HG03025 (cell line): ENCODE measurements at regions not wholly inside any gene's neighbourhood (a gene's known extent, or its start where the extent isn't known, plus 50 kb on each side); places are given as distances from the start of the nearest gene placed in this dataset.

Experiments
- ATAC-seq: cut with Tn5 transposase; IDR thresholded peaks from one replicate; pipeline ENCODE4 v1.9.1; 2021; ENCODE audit warnings: mild to moderate bottlenecking, moderate library complexity; ENCODE audit not compliant: unreplicated experiment, low FRiP score

DNA sequence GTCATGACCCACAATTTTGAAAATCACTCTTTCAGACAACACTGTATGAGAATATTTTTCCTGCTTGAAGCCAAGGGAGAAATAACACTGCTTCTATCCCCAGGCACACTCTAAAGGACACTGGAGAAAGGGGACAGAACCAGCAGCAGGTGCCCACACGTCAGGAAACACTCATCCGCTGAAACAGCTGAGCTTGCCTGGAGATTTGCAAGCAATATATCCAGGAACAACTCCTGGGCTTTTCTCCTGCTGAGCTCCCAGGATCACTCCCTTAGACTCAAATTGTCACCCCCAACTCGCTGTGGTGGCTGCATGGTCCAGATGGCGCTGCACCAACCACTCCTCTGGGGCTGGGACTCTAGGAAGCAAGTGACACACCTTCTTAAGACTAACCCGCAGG is 186.7 kb downstream of the ARL4C start:
- ATAC-seq: no peak

DNA sequence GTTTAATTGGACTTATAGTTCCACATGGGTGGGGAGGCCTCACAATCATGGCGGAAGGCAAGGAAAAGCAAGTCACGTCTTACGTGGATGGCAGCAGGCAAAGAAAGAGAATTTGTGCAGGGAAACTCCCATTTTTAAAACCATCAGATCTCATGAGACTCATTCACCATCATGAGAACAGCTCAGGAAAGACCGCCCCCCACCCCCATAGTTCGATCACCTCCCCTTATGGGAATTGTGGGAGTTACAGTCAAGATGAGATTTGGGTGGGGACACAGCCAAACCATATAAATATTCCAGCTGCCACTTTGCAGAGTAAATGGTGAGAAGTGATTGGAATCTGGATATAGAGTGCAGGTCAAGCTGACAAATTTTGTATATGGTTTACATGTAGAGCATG is 187.4 kb downstream of the ARL4C start:
- no peak for ATAC-seq

DNA sequence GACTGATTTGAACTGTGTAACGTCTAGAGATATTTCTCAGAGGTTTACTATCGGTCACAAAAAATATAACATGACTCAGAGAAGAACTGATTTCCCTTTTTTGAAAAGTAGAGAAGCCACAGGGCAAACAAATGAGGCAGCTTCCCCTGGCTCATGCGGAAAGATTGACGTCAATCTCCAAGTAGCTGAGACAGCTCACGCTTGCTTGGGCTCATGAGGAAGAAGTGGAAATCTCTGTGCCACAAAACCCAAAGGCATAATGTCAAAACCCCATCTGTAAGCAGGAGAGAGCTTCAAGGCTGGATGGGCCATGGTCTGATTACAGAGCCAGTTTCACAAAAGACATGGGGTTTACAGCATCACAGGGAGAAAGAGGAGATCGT is 188.1 kb downstream of the ARL4C start:
- ATAC-seq: no peak

DNA sequence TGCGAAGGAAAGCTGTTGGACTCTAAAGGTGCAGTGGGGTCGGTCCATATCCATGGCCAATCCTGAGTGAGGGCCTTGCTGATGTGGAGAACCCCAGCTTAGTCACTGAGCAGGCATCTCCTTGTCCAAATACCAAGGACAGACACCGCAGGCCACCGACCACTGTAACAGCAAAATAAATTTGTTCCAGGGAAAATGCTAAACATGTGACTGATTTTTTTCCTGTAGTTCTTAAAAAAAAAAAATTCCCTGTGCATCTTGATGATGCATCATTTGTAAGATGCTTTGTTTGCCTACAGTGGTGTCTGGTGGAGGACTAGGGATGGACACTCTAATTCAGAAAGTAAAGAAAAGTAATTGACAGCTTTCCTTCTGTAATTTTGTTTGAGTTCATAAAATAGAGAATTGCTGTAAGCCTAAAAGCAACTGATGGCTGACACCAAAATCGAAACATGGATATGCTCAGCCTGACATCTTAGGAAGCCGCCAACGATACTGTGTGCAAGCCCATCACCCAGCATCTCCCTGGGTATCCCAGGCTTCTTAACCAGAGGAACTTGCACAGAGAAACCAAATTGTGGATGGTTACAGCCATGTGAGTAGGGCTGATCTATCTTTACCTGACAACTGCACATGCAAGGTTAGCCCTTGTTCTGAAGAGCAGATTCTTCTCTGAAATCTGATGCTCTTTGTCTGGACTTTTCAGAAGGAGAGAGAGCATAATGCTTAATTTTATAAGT is 188.6 kb downstream of the ARL4C start:
- ATAC-seq: no peak

DNA sequence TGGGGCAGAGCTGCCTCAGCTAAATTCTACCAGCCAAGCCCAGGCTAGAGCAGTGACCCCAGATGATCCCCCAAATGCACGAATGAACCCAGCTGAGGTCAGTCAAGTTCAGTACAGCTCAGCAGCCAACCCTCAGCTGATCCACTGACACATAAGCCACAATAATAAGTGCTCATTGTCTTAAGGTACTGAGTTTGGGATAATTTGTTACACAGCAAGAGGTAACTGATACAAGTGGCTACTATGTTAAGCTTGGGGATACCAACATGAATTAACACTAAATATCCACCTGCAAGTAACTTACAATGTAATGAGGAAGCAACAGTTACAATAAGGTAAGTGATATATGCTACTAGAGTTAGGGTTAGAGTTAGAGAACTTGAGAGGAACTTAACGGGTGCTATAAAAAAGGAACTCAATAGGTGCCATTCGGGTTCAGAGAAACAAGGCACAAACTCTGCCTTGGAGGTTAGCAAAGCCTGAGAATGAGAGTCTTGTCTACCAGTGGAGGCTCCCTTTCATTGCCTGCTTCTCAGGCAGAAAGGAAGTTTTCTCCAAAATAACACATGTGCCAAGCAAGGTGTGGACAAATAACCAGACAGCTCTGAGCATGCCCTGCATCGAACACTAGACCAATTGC is 189.4 kb downstream of the ARL4C start:
- ATAC-seq: no peak

DNA sequence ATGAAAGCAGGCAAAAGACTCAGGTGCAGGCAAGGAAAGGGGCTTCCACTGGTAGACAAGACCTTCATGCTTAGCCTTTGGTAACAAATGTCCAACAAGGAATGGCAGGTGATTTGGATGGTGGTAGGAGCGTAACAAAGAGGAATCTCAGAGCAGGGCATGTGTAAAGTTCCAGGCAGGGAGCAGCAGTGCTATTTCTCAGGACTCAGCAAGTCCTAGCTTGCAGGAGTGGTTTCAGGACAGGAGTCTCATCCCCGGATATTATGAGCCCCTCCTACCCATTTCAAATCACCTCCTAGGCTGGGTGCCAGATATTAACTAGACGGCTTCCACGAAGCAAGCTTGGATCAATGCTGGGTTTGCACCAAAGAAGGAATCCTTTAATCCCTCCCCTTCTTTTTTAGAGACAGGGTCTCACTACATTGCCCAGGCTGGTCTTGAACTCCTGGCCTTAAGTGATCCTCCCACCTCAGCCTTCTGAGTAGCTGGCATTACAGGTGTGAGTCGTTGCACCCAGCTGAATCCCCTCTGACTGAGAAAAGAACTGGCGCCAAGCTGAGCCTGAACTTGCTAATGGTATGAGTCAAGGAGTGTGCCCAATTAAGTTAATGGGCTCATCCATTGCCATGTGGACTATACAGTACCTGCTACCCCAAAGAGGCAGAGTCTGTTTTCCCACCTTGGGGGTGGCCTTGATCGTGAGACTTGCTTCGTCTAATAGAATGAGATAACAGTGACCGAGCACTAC is 190.3 kb downstream of the ARL4C start:
- ATAC-seq: no peak

DNA sequence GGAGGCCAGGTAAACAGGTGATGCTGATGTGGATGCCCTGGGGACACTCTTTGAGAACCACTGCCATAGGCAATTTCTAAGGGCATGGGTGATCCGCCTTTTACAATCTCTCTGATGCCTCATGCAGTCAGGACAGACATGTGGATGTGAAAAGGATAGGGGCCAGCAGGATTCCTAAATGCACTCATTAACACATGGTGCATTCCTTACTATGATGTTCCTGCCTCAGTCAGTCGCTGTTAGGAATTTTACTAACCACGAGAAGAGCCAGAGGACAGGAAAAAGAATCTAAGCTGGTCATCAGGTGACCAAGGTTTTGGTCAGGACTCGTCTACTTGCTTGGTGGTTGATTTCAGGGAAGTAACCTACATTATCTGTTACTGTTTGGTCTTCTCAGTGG is 191.0 kb downstream of the ARL4C start:
- ATAC-seq: no peak

DNA sequence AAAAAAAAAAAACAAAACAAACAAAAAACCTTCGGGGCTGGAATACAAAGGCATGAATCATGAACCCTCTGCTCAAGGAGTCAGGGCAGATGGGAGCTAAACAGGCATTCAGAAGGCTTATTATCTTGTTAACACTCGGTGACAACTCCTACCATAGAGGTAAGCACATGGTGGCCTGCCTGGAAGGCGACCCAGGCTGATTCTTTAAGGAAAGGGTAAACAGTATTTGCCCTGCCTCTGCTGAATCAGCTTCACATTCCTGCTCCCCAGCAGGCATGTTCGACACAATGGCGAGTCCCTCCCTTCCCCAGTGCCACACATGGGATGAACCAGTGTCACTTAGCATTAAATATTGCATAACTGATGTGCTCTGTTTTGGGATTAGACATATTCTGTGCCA is 191.9 kb downstream of the ARL4C start:
- no peak for ATAC-seq

DNA sequence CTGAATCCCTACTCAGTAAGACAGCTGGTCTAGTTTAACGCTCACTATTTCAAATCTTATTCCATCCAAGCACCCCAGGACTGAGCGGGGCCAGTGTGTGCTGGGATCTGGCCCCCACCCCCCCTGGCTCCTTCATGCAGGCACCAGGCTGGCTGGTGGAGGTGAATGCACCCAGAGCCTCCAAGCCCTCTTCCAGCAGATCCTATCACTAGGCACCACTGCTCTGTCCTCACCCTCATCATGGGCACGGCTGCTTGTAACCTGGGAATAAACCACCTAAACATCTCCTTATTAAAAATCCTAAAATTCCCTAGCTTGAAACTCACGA is 194.3 kb downstream of the ARL4C start:
- ATAC-seq: no peak

DNA sequence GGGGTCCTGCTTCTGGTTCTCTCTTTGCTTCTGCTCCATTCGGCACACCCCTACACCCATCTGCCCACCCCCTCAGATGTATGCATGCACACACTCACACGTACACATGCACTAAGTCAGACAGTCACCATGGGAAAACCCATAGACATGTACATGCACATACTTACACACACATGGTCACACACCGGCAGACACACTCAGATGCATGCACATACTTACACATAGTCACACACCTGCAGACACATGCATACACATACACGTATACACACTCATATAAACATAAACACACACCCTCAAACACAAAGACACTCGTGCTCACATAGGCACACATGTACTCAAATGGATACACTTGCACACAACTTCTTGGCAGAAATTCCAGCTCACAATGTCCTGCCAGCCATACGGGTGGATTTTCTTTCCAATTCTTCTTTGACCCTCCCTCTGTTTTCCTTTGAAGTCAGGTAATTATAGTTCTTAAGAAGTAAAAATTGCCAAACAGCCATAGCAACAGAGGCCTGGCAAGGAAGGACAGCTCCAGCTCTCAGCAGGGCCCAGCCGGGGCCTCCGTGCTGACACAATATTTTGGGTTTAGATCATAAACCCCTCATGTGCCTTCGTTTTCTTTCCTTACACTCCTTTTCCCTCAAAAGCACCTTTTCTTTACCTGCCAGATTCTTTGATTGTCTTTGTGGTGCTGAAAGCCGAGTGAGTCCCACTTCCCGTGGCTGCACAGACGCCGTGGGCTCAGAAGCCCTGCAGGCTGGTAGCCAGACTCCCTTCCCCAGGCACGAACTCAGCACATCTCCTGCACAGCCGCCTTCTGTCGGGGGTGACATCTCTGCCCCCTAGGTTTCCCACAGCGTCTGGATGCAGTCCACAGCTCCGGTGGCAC is 195.7 kb downstream of the ARL4C start:
- ATAC-seq: no peak

DNA sequence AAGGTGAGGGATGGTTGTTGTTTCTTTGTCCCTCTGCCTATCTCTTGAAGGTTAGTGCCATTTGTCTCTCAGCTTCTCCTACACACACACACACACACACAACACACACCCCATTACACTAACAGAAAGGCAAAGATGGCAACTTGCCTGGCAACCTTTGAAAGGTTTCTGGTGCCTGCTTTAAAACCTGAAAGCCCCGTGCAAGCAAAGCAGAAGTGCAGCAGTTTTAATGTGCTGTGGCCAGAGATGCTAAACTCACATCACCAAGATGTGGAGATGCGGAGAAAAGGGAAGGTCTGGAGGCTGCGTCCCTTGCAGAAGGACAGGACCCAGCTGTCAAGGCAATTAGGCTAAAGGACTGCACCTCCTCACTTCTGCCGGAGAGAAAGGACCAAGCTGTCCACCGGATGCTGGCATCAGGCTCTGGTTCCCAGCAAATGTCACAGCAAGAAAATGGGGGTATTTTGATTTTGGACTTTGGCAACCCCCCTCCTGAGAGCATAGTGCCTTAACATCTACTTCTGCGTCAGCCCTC is 196.4 kb downstream of the ARL4C start:
- no peak for ATAC-seq

DNA sequence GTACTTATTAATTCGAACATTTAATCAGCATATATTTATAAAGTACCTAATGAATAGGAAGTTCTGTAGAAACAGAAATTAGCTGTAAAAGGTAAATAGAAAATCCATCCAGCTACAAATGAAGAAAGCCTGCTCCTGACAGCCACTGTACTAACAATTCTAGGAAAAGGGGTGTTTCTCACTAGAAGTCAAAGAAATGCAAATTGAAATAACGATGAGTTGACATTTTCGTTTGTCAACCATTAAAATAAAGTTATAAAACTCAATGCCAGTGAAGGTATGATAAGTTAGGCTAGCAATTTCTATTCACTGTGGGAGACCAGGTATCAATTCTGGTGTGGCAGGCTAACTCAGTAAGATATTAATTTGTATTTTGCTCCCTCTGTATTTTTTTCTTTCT is 198.0 kb downstream of the ARL4C start:
- ATAC-seq: no peak

DNA sequence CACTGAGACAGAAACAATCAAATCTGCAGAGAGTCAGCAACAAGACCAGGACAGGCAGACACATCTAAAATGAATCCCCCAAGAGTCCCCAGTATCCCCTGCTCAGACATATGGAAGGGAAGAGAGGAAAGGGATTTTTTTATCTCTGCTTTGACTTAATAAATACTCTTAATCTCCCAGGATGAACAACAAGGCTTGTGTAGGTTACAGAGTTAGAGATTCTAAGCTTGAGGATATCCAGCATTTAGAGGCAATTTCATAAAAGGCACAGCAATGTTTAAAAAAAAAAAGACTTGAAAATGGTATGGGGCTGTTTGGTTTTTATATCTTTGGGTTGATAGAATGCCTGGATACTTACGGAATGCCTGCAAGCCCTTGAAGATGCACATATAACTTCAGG is 199.9 kb downstream of the ARL4C start:
- ATAC-seq: no peak

DNA sequence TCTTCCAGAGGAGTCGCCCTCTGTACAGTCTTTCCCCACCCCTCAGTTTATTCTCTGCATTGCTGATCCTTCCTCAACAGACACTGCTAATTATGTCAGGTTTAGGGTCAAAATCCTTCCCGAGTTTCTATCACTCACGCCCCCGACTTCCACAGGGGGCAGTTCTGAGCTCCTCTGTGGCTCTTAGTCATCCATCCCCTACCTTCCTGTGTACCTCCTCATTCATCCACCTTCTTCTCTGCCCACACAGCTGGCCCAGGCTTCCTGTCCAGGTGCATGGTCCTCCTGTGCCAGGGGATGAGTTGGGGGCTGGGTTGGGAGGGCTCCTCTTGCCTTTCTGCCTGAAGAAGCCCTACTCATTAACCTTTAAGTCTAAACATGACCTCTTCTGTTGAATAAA is 202.9 kb downstream of the ARL4C start:
- ATAC-seq: no peak

DNA sequence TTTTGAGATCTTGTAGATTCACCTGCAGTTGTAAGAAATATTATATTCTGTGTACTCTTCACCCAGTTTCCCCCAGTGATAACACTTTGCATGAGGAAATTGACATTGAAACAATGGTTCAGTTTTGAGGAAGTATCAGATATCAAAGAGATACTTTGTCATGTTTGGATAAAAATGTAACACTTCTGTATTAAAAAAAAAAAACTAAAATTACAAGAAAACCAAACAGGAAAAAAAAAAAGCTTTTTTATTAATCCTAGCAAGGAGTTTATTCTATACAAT is 204.0 kb downstream of the ARL4C start:
- ATAC-seq: no peak

DNA sequence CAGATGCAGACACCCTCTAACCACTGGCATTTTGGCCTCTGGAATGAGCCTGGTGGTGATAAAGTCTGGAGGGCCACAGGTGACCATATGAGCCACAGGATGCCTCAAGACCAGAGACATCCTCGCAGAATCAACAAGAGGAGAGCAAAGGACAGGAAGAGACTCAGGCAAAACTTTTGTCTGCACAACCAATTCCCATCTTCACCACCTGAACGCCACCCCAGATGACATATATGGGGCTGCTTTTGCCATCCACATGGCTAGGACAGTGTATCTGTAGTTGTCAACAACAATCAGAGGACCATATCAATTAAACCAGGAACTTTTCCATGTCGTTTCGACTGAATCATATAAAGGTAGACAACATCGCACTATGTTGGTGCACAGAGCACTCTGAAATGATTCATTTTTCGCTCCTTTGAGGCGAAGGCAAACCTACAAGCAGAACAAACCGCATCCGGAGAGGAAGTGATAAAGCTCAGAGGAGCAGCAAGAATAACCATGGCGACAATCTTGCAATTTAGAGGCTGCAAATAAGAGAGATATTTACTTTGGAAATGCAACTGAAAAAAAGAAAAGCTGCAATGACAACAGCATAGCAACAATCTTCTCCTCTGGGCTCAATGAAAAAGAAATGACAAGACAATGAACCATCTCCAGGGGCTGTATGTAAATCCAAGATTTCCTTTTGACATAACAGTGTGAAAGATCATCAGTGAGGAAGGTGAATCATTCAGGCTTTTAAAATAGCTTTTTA is 204.5 kb downstream of the ARL4C start:
- peak; percentile 68 for ATAC-seq

DNA sequence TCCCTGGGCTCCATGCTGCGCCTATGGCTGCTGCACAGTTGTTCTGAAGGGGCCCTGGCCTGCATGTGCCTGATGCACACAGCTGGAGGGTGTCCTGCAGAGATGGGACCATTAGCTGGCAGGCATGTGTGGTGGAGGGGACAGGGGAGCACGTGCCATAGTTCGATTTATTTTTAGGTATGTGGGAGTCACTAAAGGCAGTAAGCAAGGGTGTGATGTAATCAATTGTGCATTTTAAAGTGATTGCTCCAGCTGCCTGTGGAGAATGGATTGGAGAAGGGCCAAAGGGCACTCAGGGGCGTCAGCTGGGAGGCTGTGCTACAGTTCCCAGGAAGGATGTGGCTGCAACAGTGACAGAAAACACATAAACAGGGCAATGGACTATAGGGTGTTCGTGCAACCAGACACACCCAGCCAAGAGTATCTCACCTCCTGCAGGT is 205.1 kb downstream of the ARL4C start:
- ATAC-seq: peak; percentile 24

DNA sequence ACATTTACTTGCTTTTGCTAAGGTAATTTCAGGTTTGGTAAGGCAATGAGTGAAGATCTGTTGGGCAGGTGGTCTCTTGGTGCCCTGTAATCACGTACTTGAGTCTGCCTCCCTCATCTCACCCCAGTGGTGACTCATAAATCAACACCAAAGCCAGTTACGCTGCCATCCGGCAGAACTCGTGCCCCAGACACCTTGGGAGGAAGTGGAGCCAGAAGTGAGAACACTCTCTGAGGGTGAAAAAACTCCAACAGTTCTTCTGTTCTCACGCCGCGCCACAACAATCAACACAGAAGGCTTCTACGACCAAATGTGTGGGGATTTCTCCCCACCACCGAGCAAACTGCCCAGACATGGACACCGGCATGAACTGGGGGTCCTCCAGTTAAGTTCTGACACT is 206.2 kb downstream of the ARL4C start:
- ATAC-seq: no peak

DNA sequence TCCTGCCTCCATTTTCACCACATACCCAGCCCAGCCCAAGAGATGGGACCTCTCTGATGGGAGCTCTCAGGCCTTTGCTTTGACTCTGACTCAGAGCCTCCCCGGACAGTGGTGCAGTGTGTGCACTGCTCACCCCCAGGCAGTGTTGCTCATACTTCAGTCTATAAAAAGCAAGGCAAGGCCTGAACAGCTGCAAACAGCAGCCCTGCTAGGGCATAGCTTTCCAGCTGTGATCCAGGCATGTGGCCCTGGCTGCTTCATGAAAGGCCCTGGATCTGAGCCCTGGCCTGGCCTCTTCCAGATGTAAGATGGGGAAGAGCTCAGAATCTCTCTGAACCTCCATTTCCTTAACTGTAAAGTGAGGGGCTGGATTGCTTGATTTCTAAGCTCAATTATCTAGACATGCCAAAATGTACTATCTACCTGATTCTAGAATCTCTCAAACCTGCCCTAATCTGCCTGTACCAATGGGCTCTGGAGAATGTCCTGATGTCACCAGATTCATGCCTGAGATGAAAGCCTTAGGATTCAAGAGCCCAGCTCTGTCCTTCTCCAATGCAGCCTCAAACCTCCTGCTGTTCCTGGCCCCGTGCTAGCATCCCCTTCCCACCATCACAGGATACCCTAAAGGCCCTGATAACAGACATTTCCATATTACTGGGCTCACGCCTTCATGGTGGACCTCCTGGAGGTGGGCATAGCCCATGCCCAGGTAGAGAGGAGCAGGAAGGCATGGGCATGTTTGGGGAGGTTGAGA is 206.9 kb downstream of the ARL4C start:
- no peak for ATAC-seq
